HG03342 (cell line): ENCODE measurements at regions not wholly inside any gene's neighbourhood (a gene's known extent, or its start where the extent isn't known, plus 50 kb on each side); places are given as distances from the start of the nearest gene placed in this dataset.

Source experiments
- ATAC-seq: cut with Tn5 transposase; IDR thresholded peaks from one replicate; pipeline ENCODE4 v1.9.1; 2021; ENCODE audit warnings: mild to moderate bottlenecking, moderate library complexity; ENCODE audit not compliant: unreplicated experiment

- no peak for ATAC-seq
Observed at GRCh38 chr10:65312876-65313275, 1613.0 kb upstream of the LRRTM3 start.

DNA sequence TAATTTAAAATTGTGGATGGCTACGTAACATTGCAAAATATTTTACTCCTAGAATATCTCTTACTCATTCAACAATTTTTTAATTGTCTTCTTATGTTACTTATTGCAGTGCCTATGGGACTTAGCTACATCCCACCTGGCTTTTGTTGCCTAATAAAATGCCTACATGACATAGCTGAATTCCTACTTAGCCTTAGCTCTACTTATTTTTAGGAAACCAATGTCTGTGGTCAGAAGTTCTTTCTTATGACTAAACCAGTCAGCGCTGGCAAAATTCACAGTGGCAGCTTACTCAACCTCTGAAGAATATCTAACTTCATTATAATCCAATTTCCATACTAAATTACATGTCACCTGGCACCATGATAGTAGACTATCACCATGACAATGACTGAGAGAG is 1612.4 kb upstream of the LRRTM3 start:
- no peak for ATAC-seq

DNA sequence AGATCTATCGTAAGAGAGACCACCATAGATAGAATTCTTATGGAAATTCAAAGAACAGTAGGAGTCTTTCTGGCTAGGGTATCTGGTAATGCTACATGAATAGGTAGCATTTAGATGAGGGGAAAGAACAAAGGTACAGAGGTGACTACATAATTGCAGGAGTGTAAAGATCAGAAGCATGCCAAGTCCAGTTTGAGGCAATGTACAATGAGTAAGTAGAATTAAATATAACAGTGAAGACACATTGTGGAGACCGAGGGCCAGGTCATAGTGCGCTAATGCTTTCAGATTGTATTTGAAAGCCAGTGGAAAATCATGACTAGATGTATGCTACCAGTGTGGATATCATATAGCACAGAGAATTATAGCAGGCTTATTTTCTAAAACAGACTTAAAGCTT is 1611.6 kb upstream of the LRRTM3 start:
- no peak for ATAC-seq

- no peak for ATAC-seq
Observed at GRCh38 chr10:65319493-65319892, 1606.3 kb upstream of the LRRTM3 start.

GRCh38 chr10:65320236-65321026 is 1605.4 kb upstream of the LRRTM3 start:
- no peak for ATAC-seq

DNA sequence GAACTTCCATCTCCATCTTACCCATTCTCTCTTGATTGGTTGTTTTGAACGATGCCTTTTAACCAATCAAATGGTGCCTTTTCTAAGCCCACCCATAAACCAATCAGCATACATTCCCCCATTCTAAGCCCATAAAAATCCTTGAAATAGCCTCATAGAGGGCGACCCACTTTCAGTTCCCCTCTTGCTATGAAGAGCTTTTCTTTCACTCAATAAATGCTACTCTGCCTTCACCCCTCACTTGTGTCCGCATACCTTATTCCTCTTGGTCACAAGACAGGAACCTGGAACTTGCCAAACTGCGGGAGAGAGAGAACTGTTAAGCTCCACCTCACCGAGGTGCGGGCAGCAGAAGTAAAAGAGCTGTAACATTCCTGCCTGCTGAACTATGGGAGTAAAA is 1602.0 kb upstream of the LRRTM3 start:
- no peak for ATAC-seq

GRCh38 chr10:65325913-65326312 is 1599.9 kb upstream of the LRRTM3 start:
- ATAC-seq: no peak

GRCh38 chr10:65328486-65328885 is 1597.3 kb upstream of the LRRTM3 start:
- ATAC-seq: no peak

- ATAC-seq: no peak
Observed at GRCh38 chr10:65335311-65335710, 1590.5 kb upstream of the LRRTM3 start.

GRCh38 chr10:65340340-65340739 is 1585.5 kb upstream of the LRRTM3 start:
- no peak for ATAC-seq

DNA sequence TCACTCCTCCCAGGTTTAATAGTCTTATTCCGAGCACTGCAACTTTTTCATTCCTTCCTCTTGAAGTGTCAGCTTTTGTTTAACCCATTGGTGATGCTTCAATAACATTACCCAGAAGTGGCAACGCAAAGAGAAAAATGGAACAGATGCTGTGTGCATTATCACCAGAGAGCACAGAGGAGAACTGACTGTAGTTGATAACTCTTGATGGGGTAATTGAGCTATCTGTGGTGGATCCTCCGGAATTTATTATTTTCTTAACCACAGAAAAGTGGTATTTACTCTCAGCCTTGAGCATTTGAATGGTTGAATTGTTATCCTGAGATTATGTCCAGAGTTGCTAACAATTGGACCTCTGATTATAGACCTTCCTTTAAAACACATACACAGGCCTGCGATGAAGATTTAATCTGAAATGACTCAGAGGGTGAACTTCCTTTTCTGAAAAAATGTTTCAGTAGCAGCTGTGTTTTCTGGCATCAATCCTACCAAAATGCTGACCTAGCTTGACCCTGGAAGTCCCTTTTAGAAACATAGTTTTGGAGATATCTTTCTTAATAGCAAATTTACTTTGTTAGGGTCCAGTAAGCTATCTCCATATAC is 1584.4 kb upstream of the LRRTM3 start:
- ATAC-seq: no peak

GRCh38 chr10:65342245-65342644 is 1583.6 kb upstream of the LRRTM3 start:
- no peak for ATAC-seq

DNA sequence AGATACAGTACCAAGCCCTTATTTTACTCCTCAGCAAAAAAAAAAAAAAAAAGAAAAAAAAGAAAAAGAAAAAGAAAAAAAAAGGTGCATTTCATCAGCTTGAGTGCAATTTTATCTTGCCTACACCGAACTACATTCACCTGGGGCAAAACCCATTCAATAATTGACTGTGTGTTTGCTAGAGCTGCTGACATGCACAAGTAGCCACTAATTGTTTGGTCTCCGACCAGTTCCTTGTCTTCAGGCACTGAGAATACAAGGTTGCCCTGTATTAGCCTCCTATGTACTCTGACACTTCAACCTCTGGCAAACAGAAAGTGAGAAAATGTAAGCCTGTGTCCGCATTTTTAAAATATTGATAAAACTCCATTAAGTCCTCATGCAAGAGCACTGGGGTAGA is 1579.4 kb upstream of the LRRTM3 start:
- no peak for ATAC-seq

DNA sequence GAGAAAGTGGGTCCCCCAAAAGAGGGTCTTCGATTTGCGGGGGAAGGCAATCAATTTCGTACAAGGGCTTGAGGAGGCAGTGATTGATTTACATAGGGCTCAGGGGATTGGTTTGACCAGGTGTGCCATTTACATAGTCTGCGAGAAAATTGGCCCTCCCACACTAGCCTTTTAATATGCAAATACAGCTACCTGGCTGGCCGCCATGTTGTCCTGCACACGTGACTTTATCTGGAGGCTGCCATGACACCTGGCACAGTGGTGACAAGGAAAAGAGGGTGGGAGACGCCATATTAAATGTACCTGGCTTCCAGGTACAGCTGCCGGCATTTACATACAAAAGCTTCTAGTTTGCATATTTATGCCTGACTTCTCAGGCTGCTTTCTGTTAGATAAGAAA is 1577.2 kb upstream of the LRRTM3 start:
- ATAC-seq: no peak

GRCh38 chr10:65350611-65351010 is 1575.2 kb upstream of the LRRTM3 start:
- ATAC-seq: no peak

DNA sequence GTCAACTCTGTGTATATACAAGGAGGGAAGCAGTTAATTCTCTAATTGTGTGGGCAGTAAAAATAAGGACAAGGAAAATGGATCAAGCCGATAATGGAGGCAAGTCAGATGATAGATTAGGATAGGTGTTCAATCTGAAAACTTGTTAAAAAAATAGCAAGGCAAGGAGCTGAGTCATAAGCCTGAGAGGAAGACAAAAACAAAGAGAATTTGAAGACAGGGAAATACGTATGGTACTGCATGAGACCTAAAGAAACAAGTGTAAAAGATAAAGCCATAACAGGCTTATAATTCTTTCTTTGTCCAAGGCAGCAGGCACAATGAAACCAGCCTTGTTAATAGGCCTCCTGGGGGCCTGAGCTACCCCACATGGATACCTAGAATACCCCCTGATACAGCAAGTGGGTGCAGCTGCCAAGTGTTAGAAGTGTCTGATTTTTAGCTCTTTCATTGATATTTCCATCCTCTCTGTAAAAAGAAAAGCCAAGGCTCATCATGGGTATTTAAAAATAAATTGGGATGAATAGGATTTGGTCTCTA is 1570.6 kb upstream of the LRRTM3 start:
- ATAC-seq: no peak

- no peak for ATAC-seq
Observed at GRCh38 chr10:65358565-65358964, 1567.3 kb upstream of the LRRTM3 start.

DNA sequence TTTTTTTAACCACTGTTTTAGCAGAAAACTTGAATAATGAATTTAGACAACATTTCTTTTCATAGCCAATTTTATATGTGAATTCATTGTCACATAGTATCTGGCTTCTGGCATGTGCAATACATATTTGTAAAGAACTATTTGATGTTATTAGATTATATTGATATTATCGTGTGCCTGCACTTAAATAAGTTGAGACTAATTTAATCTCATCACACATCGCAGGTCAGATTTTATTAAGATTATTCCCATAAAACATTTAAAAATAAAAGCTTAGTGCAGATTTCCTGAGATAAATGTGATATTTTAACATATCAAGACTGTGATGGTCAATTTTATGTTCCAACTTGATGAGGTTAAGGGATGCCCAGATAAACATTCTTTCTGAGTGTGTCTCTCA is 1565.3 kb upstream of the LRRTM3 start:
- ATAC-seq: no peak

GRCh38 chr10:65365878-65366277 is 1560.0 kb upstream of the LRRTM3 start:
- no peak for ATAC-seq

- no peak for ATAC-seq
Observed at GRCh38 chr10:65367706-65368105, 1558.1 kb upstream of the LRRTM3 start.

- ATAC-seq: no peak
Observed at GRCh38 chr10:65375528-65375927, 1550.3 kb upstream of the LRRTM3 start.

GRCh38 chr10:65377687-65378086 is 1548.1 kb upstream of the LRRTM3 start:
- no peak for ATAC-seq
